ENCODE measurements at regions not wholly inside any gene's neighbourhood (a gene's known extent, or its start where the extent isn't known, plus 50 kb on each side); places are given as distances from the start of the nearest gene placed in this dataset.

DNA sequence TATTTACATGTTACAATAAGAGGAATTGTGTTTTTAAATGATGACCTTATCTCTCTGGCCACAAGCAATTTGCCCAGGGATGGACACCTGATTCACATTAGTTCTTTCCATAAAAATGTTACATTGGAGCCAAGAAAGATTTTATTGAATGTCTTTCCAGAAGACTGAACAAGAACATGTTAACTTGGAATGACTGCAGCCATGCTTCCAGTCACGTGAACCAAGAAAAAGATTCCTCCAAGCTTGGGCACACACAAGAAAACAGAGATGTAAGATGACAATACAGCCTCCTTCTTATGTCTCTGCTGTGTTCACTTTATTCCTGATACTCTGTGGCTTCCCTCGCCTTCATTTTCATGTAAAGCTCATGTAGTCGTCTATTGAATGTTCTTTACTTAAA lies 737.6 kb downstream of the TRIML1 start:
- TF ChIP-seq, protein P1, sequence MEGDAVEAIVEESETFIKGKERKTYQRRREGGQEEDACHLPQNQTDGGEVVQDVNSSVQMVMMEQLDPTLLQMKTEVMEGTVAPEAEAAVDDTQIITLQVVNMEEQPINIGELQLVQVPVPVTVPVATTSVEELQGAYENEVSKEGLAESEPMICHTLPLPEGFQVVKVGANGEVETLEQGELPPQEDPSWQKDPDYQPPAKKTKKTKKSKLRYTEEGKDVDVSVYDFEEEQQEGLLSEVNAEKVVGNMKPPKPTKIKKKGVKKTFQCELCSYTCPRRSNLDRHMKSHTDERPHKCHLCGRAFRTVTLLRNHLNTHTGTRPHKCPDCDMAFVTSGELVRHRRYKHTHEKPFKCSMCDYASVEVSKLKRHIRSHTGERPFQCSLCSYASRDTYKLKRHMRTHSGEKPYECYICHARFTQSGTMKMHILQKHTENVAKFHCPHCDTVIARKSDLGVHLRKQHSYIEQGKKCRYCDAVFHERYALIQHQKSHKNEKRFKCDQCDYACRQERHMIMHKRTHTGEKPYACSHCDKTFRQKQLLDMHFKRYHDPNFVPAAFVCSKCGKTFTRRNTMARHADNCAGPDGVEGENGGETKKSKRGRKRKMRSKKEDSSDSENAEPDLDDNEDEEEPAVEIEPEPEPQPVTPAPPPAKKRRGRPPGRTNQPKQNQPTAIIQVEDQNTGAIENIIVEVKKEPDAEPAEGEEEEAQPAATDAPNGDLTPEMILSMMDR (IDR thresholded peaks at IDR 0.05 in 8 of 11, conservative IDR thresholded peaks at IDR 0.05 in 3 of 11): no peak
- TF ChIP-seq POLR2AphosphoS5 (IDR thresholded peaks at IDR 0.05): no peak

Measured in spleen (tissue), 7 donors.